BLaER1 (cell line): ENCODE measurements at regions not wholly inside any gene's neighbourhood (a gene's known extent, or its start where the extent isn't known, plus 50 kb on each side); places are given as distances from the start of the nearest gene placed in this dataset.
"Not testable (repeated sequence)": the region's sequence is repeated elsewhere in the genome, so short reads cannot be mapped to it uniquely, and the experiment has no call there.

Source experiments
- H3K27ac ChIP-seq: shearing (Covaris generic); formaldehyde crosslinking; 2 replicates; pipeline ENCODE4 v1.8.1; 2022
- H3K27me3 ChIP-seq: shearing (Covaris generic); formaldehyde crosslinking; 2 replicates; pipeline ENCODE4 v1.8.1; 2022
- H3K36me3 ChIP-seq: shearing (Covaris generic); formaldehyde crosslinking; 2 replicates; pipeline ENCODE4 v1.8.1; 2022
- H3K4me1 ChIP-seq: shearing (Covaris generic); formaldehyde crosslinking; 2 replicates; pipeline ENCODE4 v1.8.1; 2022
- H3K4me2 ChIP-seq: shearing (Covaris generic); formaldehyde crosslinking; 2 replicates; pipeline ENCODE4 v1.8.1; 2022
- H3K4me3 ChIP-seq: shearing (Covaris generic); formaldehyde crosslinking; 2 replicates; pipeline ENCODE4 v1.8.1; 2022
- H3K9ac ChIP-seq: shearing (Covaris generic); formaldehyde crosslinking; 2 replicates; pipeline ENCODE4 v1.8.1; 2022
- H3K9me3 ChIP-seq: shearing (Covaris generic); formaldehyde crosslinking; 2 replicates; pipeline ENCODE4 v1.8.1; 2022
- H4K20me1 ChIP-seq: shearing (Covaris generic); formaldehyde crosslinking; 2 replicates; pipeline ENCODE4 v1.8.1; 2022
- Cebpa-rat ChIP-seq: shearing (Covaris generic); IDR thresholded peaks from 2 replicates; pipeline ENCODE4 v1.8.1; 2022

GRCh38 chr14:25358330-25358729, 308.4 kb upstream of the STXBP6 start:
- TF ChIP-seq Cebpa-rat = no peak

GRCh38 chr14:25351269-25351668, 301.3 kb upstream of the STXBP6 start:
- Histone ChIP-seq H4K20me1 (no peaks in the 10 kb centered on the region), H3K27ac (no peak overlapping the region), H3K9me3 (no peaks in the 10 kb centered on the region), H3K4me1 (no peaks in the 10 kb centered on the region), H3K4me3 (no peak overlapping the region), H3K36me3 (no peaks in the 10 kb centered on the region), H3K9ac (no peak overlapping the region), H3K27me3 (no peaks in the 10 kb centered on the region), H3K4me2 (no peak overlapping the region)
- no peak for TF ChIP-seq Cebpa-rat

More at GRCh38 chr14:25358330-25358729, 308.4 kb upstream of the STXBP6 start:
- Histone ChIP-seq H3K9me3 (no peaks in the 10 kb centered on the region), H3K4me2 (no peak overlapping the region), H3K36me3 (no peaks in the 10 kb centered on the region), H4K20me1 (no peaks in the 10 kb centered on the region), H3K4me3 (no peak overlapping the region), H3K27ac (no peak overlapping the region), H3K27me3 (no peaks in the 10 kb centered on the region), H3K4me1 (no peaks in the 10 kb centered on the region), H3K9ac (no peak overlapping the region)

GRCh38 chr14:25350802-25351201, 300.9 kb upstream of the STXBP6 start:
- H3K4me1 ChIP-seq = no peaks in the 10 kb centered on the region
- H4K20me1 ChIP-seq = no peaks in the 10 kb centered on the region
- TF ChIP-seq Cebpa-rat = no peak
- H3K27ac ChIP-seq = no peak overlapping the region
- H3K36me3 ChIP-seq = no peaks in the 10 kb centered on the region
- no peak overlapping the region for H3K4me3 ChIP-seq
- H3K4me2 ChIP-seq = no peak overlapping the region
- H3K9me3 ChIP-seq = no peaks in the 10 kb centered on the region
- no peaks in the 10 kb centered on the region for H3K27me3 ChIP-seq
- H3K9ac ChIP-seq = no peak overlapping the region

GRCh38 chr14:25350021-25350420, 300.1 kb upstream of the STXBP6 start:
- H3K27me3 ChIP-seq = no peaks in the 10 kb centered on the region
- H3K4me3 ChIP-seq = no peak overlapping the region
- TF ChIP-seq Cebpa-rat = no peak
- H3K4me2 ChIP-seq = no peak overlapping the region
- no peak overlapping the region for H3K27ac ChIP-seq
- H3K9me3 ChIP-seq = no peaks in the 10 kb centered on the region
- H3K4me1 ChIP-seq = no peaks in the 10 kb centered on the region
- H3K9ac ChIP-seq = no peak overlapping the region
- no peaks in the 10 kb centered on the region for H3K36me3 ChIP-seq
- no peaks in the 10 kb centered on the region for H4K20me1 ChIP-seq

- Histone ChIP-seq H3K27me3 (no peaks in the 10 kb centered on the region), H4K20me1 (no peaks in the 10 kb centered on the region), H3K36me3 (no peaks in the 10 kb centered on the region), H3K4me2 (no peak overlapping the region), H3K9ac (no peak overlapping the region), H3K4me1 (no peaks in the 10 kb centered on the region), H3K4me3 (no peak overlapping the region), H3K27ac (no peak overlapping the region), H3K9me3 (peaks cover 4% of the 10 kb centered on the region; the same call in 1 of the 2 replicates)
- no peak for TF ChIP-seq Cebpa-rat
Measured at GRCh38 chr14:25349269-25349668, 299.3 kb upstream of the STXBP6 start.

- H3K4me2 ChIP-seq = no peak overlapping the region
- no peaks in the 10 kb centered on the region for H3K4me1 ChIP-seq
- TF ChIP-seq Cebpa-rat = no peak
- H3K27ac ChIP-seq = no peak overlapping the region
- no peaks in the 10 kb centered on the region for H3K27me3 ChIP-seq
- no peaks in the 10 kb centered on the region for H3K36me3 ChIP-seq
- peaks cover 23% of the 10 kb centered on the region for H3K9me3 ChIP-seq
- no peak overlapping the region for H3K9ac ChIP-seq
- no peak overlapping the region for H3K4me3 ChIP-seq
- no peaks in the 10 kb centered on the region for H4K20me1 ChIP-seq
Measured at GRCh38 chr14:25340882-25341281, 290.9 kb upstream of the STXBP6 start.

- Histone ChIP-seq H3K27me3 (no peaks in the 10 kb centered on the region), H3K4me1 (no peaks in the 10 kb centered on the region), H3K9me3 (no peaks in the 10 kb centered on the region), H3K27ac (no peak overlapping the region), H3K9ac (no peak overlapping the region), H3K4me2 (no peak overlapping the region), H4K20me1 (no peaks in the 10 kb centered on the region), H3K36me3 (no peaks in the 10 kb centered on the region), H3K4me3 (no peak overlapping the region)
- no peak for TF ChIP-seq Cebpa-rat
Measured at GRCh38 chr14:25322784-25323183, 272.8 kb upstream of the STXBP6 start.

GRCh38 chr14:25316007-25316406, 266.1 kb upstream of the STXBP6 start:
- H3K9ac ChIP-seq, H4K20me1 ChIP-seq, H3K27ac ChIP-seq, H3K27me3 ChIP-seq, H3K4me2 ChIP-seq, H3K36me3 ChIP-seq, H3K9me3 ChIP-seq, H3K4me1 ChIP-seq, H3K4me3 ChIP-seq: not testable (repeated sequence)

GRCh38 chr14:25308244-25308643, 258.3 kb upstream of the STXBP6 start:
- no peak overlapping the region for H3K4me3 ChIP-seq
- no peak for TF ChIP-seq Cebpa-rat
- no peaks in the 10 kb centered on the region for H3K27me3 ChIP-seq
- no peaks in the 10 kb centered on the region for H4K20me1 ChIP-seq
- no peaks in the 10 kb centered on the region for H3K36me3 ChIP-seq
- H3K27ac ChIP-seq = no peak overlapping the region
- no peaks in the 10 kb centered on the region for H3K9me3 ChIP-seq
- H3K4me1 ChIP-seq = no peaks in the 10 kb centered on the region
- no peak overlapping the region for H3K4me2 ChIP-seq
- H3K9ac ChIP-seq = no peak overlapping the region

- Histone ChIP-seq H3K27ac (no peak overlapping the region), H3K9ac (no peak overlapping the region), H3K4me1 (no peaks in the 10 kb centered on the region), H3K4me2 (no peak overlapping the region), H3K27me3 (no peaks in the 10 kb centered on the region), H3K4me3 (no peak overlapping the region), H3K36me3 (no peaks in the 10 kb centered on the region), H4K20me1 (no peaks in the 10 kb centered on the region), H3K9me3 (no peaks in the 10 kb centered on the region)
- no peak for TF ChIP-seq Cebpa-rat
Measured at GRCh38 chr14:25303934-25304333, 254.0 kb upstream of the STXBP6 start.

GRCh38 chr14:25298238-25298637, 248.3 kb upstream of the STXBP6 start:
- Histone ChIP-seq H3K9ac (no peak overlapping the region), H3K4me1 (no peaks in the 10 kb centered on the region), H3K36me3 (no peaks in the 10 kb centered on the region), H3K9me3 (no peaks in the 10 kb centered on the region), H3K4me2 (no peak overlapping the region), H3K4me3 (no peak overlapping the region), H3K27ac (no peak overlapping the region), H4K20me1 (no peaks in the 10 kb centered on the region), H3K27me3 (no peaks in the 10 kb centered on the region)
- TF ChIP-seq Cebpa-rat = no peak

GRCh38 chr14:25290154-25290553, 240.2 kb upstream of the STXBP6 start:
- H3K4me1 ChIP-seq, H4K20me1 ChIP-seq, H3K27ac ChIP-seq, H3K4me2 ChIP-seq, H3K36me3 ChIP-seq, H3K27me3 ChIP-seq, H3K9ac ChIP-seq, H3K4me3 ChIP-seq: not testable (repeated sequence)
- H3K9me3 ChIP-seq = peaks cover 12% of the 10 kb centered on the region
